Esophagus squamous epithelium (tissue), 5 donors: ENCODE measurements at regions not wholly inside any gene's neighbourhood (a gene's known extent, or its start where the extent isn't known, plus 50 kb on each side); places are given as distances from the start of the nearest gene placed in this dataset.

Source experiments
- DNase-seq: peaks from one replicate; lab custom pipeline; 2025; lab: John Stamatoyannopoulos, UW
- H3K27ac ChIP-seq, 4 donors: fragments of 200-600 bp; sonication (generic); one replicate each; pipeline ENCODE4 v1.5.1; 2016 to 2019; ENCODE audit warnings: mild to moderate bottlenecking in 1 of 4
- H3K27me3 ChIP-seq, 4 donors: fragments of 200-600 bp; sonication (generic); 1 replicate in 3 of 4; 2 replicates in 1 of 4; pipeline versions ENCODE4 v1.5.1 to v1.6.0; 2017 to 2021; ENCODE audit warnings: antibody characterized with exemption in 1 of 4
- H3K36me3 ChIP-seq, 3 donors: fragments of 200-600 bp; sonication (generic); one replicate each; pipeline ENCODE4 v1.5.1; 2016 to 2019
- H3K4me1 ChIP-seq, 3 donors: fragments of 200-600 bp; sonication (generic); one replicate each; pipeline ENCODE4 v1.5.1; 2017 to 2019
- H3K4me3 ChIP-seq, 4 donors: fragments of 200-600 bp; sonication (generic); 1 replicate in 3 of 4; 2 replicates in 1 of 4; pipeline ENCODE4 v1.5.1; 2016 to 2019; ENCODE audit warnings: mild to moderate bottlenecking in 2 of 4, moderate library complexity in 1 of 4
- H3K9me3 ChIP-seq, 3 donors: fragments of 200-600 bp; sonication (generic); one replicate each; pipeline ENCODE4 v1.5.1; 2016 to 2019
- CTCF ChIP-seq, 6 experiments: fragments of 450-650 bp in 4 of 6; fragments of 200-600 bp in 2 of 6; sonication (generic) in 2 of 6; IDR thresholded peaks; one replicate each; pipeline ENCODE4 v1.5.1; 2016 to 2019; ENCODE audit warnings: antibody characterized with exemption in 6 of 6, mild to moderate bottlenecking in 4 of 6, moderate library complexity in 4 of 6
- POLR2A ChIP-seq, 4 donors: fragments of 450-650 bp; IDR thresholded peaks; one replicate each; pipeline ENCODE4 v1.6.1; 2017; ENCODE audit warnings: antibody characterized with exemption in 4 of 4, mild to moderate bottlenecking in 4 of 4, moderate library complexity in 3 of 4
- WGBS, 2 donors: methylation state at CpG; one replicate each; pipeline ENCODE4 v1.1.5; 2018; 5-methylcytosine and 5-hydroxymethylcytosine counted together
- intact Hi-C: fragments of 100-400 bp; cut with DNase I; formaldehyde crosslinking; loops from one replicate; pipeline ENCODE4 v1.15.0; 2022
- donor health status: DM: yes; HTN: yes; CAD: no.

- H3K27me3 ChIP-seq, result peaks cover 0 to 65% (median 0%) of the 10 kb centered on the region in 4 donors
- H3K4me3 ChIP-seq, result no peak overlapping the region
- WGBS, 2 donors, result 69 to 83% methylated on average over 11 to 23 of the region's 28 CpGs
- no peak for DNase-seq
- intact Hi-C loops, result no loop called here
- no peaks in the 10 kb centered on the region for H3K4me1 ChIP-seq
- no peak overlapping the region for H3K27ac ChIP-seq
- no peak for TF ChIP-seq POLR2A (IDR thresholded peaks at IDR 0.05)
- no peak for TF ChIP-seq CTCF (IDR thresholded peaks at IDR 0.05)
- no peaks in the 10 kb centered on the region for H3K9me3 ChIP-seq
- no peaks in the 10 kb centered on the region for H3K36me3 ChIP-seq
Observed at GRCh38 chr4:8745005-8745790, 126.4 kb downstream of the HMX1 start.

DNA sequence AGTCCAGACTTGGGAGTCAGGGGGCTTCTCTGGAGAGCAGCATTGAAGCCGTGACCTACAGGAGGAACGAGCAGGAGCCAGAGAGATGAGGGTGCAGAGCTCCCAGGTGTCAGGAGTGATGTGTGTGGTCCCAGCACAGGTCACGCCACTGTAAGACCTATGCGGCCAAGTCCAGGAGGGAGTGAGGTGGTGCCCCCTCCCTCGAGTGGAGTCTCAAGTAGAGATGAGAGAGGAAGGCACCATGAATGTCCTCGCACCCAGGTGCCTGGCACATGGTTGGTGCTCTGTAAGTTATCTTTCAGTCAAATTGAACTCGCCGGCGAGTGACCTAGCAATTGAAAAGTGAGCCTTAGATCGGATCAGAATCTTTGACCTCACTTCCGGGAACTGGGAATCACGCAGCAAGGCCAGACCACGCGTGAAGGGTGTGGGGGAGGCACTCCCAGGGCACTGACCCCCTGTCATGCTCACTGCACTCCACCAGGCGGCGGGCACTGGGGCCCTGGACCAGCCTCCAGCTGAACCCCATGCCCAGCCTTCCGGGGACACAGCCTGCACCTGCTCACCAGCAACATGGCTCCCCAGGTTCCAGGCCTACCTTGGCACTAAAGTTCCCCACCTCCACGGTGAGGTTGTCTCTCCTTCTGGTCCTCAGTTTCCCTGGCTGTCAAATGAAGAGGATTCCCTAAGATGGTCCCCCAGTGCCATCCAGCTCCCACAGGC is 127.4 kb downstream of the HMX1 start:
- Histone ChIP-seq H3K4me1 (no peaks in the 10 kb centered on the region), H3K36me3 (no peaks in the 10 kb centered on the region), H3K4me3 (no peak overlapping the region), H3K27ac (no peak overlapping the region), H3K9me3 (no peaks in the 10 kb centered on the region), H3K27me3 (peaks cover 0 to 66% (median 0%) of the 10 kb centered on the region in 4 donors)
- intact Hi-C loops, result no loop called here
- TF ChIP-seq CTCF (IDR thresholded peaks at IDR 0.05) (no peak), POLR2A (IDR thresholded peaks at IDR 0.05) (no peak)
- no peak for DNase-seq
- WGBS, 2 donors, result 59 to 71% methylated on average over 9 to 16 of the region's 18 CpGs

GRCh38 chr4:8742546-8742945 is 129.1 kb downstream of the HMX1 start:
- no peak for DNase-seq
- WGBS, 2 donors, result 29 to 49% methylated on average over 1 to 2 of the region's 2 CpGs
- no peaks in the 10 kb centered on the region for H3K4me1 ChIP-seq
- no peak for TF ChIP-seq CTCF (IDR thresholded peaks at IDR 0.05)
- no peak for TF ChIP-seq POLR2A (IDR thresholded peaks at IDR 0.05)
- no peaks in the 10 kb centered on the region for H3K9me3 ChIP-seq
- no peak overlapping the region for H3K27ac ChIP-seq
- H3K36me3 ChIP-seq, result no peaks in the 10 kb centered on the region
- no peak overlapping the region for H3K4me3 ChIP-seq
- intact Hi-C loops, result no loop called here
- peaks cover 0 to 51% (median 0%) of the 10 kb centered on the region in 4 donors for H3K27me3 ChIP-seq

DNA sequence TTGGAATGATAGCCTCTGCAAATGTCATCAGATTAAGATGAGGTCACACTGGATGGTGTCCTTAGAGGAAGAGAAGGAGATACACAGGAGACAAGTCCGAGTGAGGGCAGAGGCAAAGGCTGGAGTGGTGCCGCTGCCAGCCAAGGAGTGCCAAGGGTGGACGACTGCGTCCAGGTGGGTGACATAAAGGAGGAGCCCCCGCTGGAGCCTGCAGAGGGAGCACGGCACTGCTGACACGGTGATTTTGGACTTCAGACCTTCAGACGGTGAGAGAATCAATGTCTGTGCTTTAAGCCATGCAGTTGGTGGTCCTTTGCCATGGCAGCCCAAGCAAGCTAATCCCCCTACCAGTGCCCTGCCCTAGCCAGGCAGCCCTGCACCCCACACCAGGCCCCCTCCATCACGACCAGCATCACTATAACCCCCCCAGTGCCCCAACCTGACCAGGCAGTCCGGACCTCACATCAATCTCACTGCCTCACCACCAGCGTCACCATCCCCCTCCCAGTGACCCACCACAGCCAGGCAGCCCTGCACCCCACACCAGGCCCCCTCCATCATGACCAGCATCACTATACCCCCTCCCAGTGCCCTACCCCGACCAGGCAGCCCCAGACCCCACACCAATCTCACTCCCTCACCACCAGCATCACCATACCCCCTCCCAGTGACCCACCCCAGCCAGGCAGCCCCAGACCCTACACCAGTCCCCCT is 130.0 kb downstream of the HMX1 start:
- H3K4me3 ChIP-seq, result no peak overlapping the region
- H3K36me3 ChIP-seq, result no peaks in the 10 kb centered on the region
- no peak overlapping the region for H3K27ac ChIP-seq
- DNase-seq, result no peak
- peaks cover 0 to 43% (median 0%) of the 10 kb centered on the region in 4 donors for H3K27me3 ChIP-seq
- intact Hi-C loops, result no loop called here
- H3K9me3 ChIP-seq, result no peaks in the 10 kb centered on the region
- 74 to 75% methylated on average over 11 to 12 of the region's 12 CpGs for WGBS, 2 donors
- H3K4me1 ChIP-seq, result no peaks in the 10 kb centered on the region
- no peak for TF ChIP-seq CTCF (IDR thresholded peaks at IDR 0.05)
